Erythroblast (primary cell): ENCODE measurements at regions not wholly inside any gene's neighbourhood (a gene's known extent, or its start where the extent isn't known, plus 50 kb on each side); places are given as distances from the start of the nearest gene placed in this dataset.

ENCODE experiments used
- GATA1 ChIP-seq: IDR thresholded peaks from 2 replicates; pipeline ENCODE4 v1.6.1; 2011; ENCODE audit warnings: low read depth, mild to moderate bottlenecking, control low read depth, low read length, moderate library complexity
- POLR2A ChIP-seq: IDR thresholded peaks from 2 replicates; pipeline ENCODE4 v1.6.1; 2011; ENCODE audit warnings: mild to moderate bottlenecking, low read length

DNA sequence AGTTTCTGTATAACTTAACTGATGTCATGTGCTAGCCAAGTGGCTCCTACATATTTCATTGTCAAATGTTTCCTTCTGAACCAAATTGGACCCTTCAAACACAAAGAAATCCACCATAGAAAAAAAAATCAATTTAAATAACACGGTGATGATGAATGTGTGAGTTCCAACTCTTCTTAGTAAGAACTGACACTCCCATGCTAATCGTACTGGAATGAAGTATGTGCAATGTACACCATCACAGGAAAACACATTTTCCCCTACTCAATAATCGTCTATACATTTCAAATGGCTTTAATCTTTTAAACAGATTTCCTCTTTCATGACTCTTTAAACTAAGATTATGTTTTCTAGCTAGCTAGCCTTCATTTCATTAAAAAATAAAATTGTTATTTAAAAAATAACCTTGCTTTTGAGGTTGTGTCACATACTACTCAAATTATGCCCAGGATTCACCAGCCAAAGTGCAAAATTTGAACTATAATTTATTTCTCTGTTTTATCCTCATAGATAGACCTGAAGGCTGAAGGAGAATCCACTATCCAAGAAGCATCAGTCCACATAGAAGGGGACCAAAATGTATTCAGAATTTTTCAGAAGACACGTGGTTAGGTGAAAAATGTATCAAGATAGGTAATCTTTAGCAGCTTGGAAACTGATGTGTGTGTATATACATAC is 131.0 kb upstream of the ITGA1 start:
- TF ChIP-seq POLR2A: no peak
- TF ChIP-seq GATA1: no peak
